Trophoblast cell (in vitro differentiated cells and primary cell): ENCODE measurements at regions not wholly inside any gene's neighbourhood (a gene's known extent, or its start where the extent isn't known, plus 50 kb on each side); places are given as distances from the start of the nearest gene placed in this dataset.

Experiments used
- DNase-seq, 2 donors: peaks; one replicate each; pipeline ENCODE4 v3.0.0-alpha.2; 2016
- H2AFZ ChIP-seq: 2 replicates; pipeline ENCODE4 v1.6.1; 2013; ENCODE audit warnings: low read length, moderate library complexity, mild to moderate bottlenecking; ENCODE audit not compliant: insufficient read depth, poor library complexity
- H2AK5ac ChIP-seq: 2 replicates; pipeline ENCODE4 v1.6.1; 2013; ENCODE audit warnings: mild to moderate bottlenecking, low read length
- H2BK120ac ChIP-seq: 2 replicates; pipeline ENCODE4 v1.6.1; 2013; ENCODE audit warnings: low read length, mild to moderate bottlenecking, moderate library complexity; ENCODE audit not compliant: insufficient read depth, poor library complexity
- H2BK12ac ChIP-seq: 2 replicates; pipeline ENCODE4 v1.6.1; 2013; ENCODE audit warnings: mild to moderate bottlenecking, low read length, moderate library complexity
- H2BK5ac ChIP-seq: 2 replicates; pipeline ENCODE4 v1.6.1; 2013; ENCODE audit warnings: low read length, low read depth, moderate library complexity, mild to moderate bottlenecking; ENCODE audit not compliant: poor library complexity
- H3K14ac ChIP-seq: 2 replicates; pipeline ENCODE4 v1.6.1; 2013; ENCODE audit warnings: mild to moderate bottlenecking, low read length
- H3K18ac ChIP-seq: 2 replicates; pipeline ENCODE4 v1.6.1; 2013; ENCODE audit warnings: mild to moderate bottlenecking, low read length
- H3K23ac ChIP-seq: 2 replicates; pipeline ENCODE4 v1.6.1; 2013; ENCODE audit warnings: low read length
- H3K27ac ChIP-seq: 2 replicates; pipeline ENCODE4 v1.5.1; 2013; ENCODE audit warnings: low read depth, mild to moderate bottlenecking, inconsistent platforms, low read length, moderate library complexity
- H3K27me3 ChIP-seq: 2 replicates; pipeline ENCODE4 v1.6.1; 2013; ENCODE audit warnings: inconsistent platforms, mild to moderate bottlenecking, low read length, moderate library complexity; ENCODE audit not compliant: insufficient read depth
- H3K36me3 ChIP-seq, 2 experiments: 1 replicate in 1 of 2; 2 replicates in 1 of 2; pipeline ENCODE4 v1.6.1; 2013; ENCODE audit warnings: low read length in 2 of 2, mild to moderate bottlenecking in 2 of 2, moderate library complexity in 1 of 2; ENCODE audit not compliant: insufficient read depth in 2 of 2, control insufficient read depth in 1 of 2
- H3K4ac ChIP-seq: 2 replicates; pipeline ENCODE4 v1.6.1; 2013; ENCODE audit warnings: low read depth, mild to moderate bottlenecking, low read length, moderate library complexity
- H3K4me1 ChIP-seq, 2 experiments: 1 replicate in 1 of 2; 2 replicates in 1 of 2; pipeline ENCODE4 v1.6.1; 2013; ENCODE audit warnings: low read length in 2 of 2, mild to moderate bottlenecking in 2 of 2, moderate library complexity in 1 of 2; ENCODE audit not compliant: insufficient read depth in 2 of 2, control insufficient read depth in 1 of 2
- H3K4me2 ChIP-seq: 2 replicates; pipeline ENCODE4 v1.6.1; 2013; ENCODE audit warnings: inconsistent platforms, mild to moderate bottlenecking, low read length, moderate library complexity
- H3K4me3 ChIP-seq: 2 replicates; pipeline ENCODE4 v1.5.1; 2013; ENCODE audit warnings: mild to moderate bottlenecking, low read depth, low read length, inconsistent platforms
- H3K79me1 ChIP-seq: one replicate; pipeline ENCODE4 v1.6.1; 2013; ENCODE audit warnings: low read length
- H3K79me2 ChIP-seq: 2 replicates; pipeline ENCODE4 v1.6.1; 2013; ENCODE audit warnings: low read length, mild to moderate bottlenecking; ENCODE audit not compliant: control insufficient read depth, insufficient read depth, poor library complexity
- H3K9ac ChIP-seq: 2 replicates; pipeline ENCODE4 v1.6.1; 2013; ENCODE audit warnings: mild to moderate bottlenecking, low read length
- H3K9me3 ChIP-seq: 2 replicates; pipeline ENCODE4 v1.6.1; 2013; ENCODE audit warnings: low read depth, mild to moderate bottlenecking, control low read depth, inconsistent platforms, low read length; ENCODE audit not compliant: insufficient read depth
- H4K12ac ChIP-seq: 2 replicates; pipeline ENCODE4 v1.6.1; 2013; ENCODE audit warnings: low read depth, mild to moderate bottlenecking, low read length, moderate library complexity
- H4K8ac ChIP-seq: 2 replicates; pipeline ENCODE4 v1.6.1; 2013; ENCODE audit warnings: low read depth, mild to moderate bottlenecking, low read length, moderate library complexity
- H4K91ac ChIP-seq: one replicate; pipeline ENCODE4 v1.6.1; 2013; ENCODE audit warnings: low read depth, mild to moderate bottlenecking, low read length, moderate library complexity
- WGBS: extraction: QIAGEN DNeasy Blood & Tissue Kit; methylation state at CpG from one replicate; pipeline ENCODE4 v1.1.7; 2013; ENCODE audit warnings: missing lambda C conversion rate; ENCODE audit not compliant: insufficient read length, insufficient coverage; ENCODE audit errors: extremely low coverage; 5-methylcytosine and 5-hydroxymethylcytosine counted together

DNA sequence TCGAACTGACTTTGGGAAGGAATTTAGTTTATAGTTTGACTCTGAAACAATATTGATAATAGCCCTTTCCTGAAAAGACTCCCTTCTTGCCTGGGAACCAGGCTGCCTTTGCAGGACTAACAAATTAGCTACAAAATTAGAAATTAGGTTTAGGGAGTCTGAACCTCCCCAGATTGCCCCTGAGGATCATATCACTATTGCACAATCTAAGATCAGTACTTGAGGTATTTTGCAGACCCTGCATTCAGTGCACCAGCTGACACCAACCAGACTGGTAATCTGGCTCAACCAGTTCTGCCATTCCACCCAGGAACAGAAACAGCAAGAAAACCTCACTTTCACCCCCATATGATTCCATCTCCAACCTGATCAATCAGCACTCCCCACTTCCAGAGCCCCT is 131.8 kb upstream of the GALNT5 start:
- no peak for DNase-seq
- Histone ChIP-seq H4K8ac (no peak overlapping the region), H3K4ac (no peak overlapping the region)

DNA sequence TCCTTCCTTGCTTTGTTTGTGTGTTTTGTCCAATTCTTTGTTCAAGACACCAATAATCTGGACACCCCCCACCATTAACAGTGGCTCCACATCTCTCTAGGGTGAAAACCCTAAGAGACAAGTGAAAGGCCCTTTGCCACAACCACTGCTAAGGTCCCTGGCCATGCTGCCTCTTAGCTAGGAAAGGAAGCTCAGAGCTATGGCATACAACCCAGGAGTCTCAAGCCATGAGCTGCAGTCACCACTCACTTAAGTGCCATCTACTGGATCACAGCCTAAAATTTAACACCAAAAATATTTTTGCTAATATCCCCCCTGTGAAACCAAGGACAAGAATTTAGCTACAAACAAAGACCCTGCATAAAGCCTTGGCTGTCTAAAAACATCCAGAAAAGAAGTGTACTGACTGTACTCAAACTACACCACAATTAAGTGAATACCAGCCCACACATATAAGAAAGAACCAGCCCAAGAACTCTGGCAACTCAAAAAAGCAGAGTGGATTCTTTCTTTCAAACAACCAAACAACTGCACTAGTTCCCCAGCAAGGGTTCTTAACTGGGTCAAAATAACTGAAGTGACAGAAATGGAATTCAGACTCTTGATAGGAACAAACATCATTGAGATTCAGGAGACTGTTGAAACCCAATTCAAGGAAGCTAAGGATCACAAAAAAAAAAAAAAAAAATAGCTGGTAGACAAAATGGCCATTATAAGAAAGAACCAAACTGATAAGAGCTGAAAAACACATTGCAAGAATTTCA is 130.1 kb upstream of the GALNT5 start:
- Histone ChIP-seq H4K91ac (no peak overlapping the region), H3K79me2 (peaks cover 2% of the 10 kb centered on the region), H3K27me3 (no peaks in the 10 kb centered on the region), H2AK5ac (no peak overlapping the region), H3K4me2 (no peak overlapping the region), H3K9me3 (no peaks in the 10 kb centered on the region), H3K4me3 (no peak overlapping the region), H3K14ac (no peak overlapping the region), H4K12ac (no peak overlapping the region), H3K18ac (no peak overlapping the region), H2AFZ (no peak overlapping the region), H3K9ac (no peak overlapping the region), H3K79me1 (no peaks in the 10 kb centered on the region), H3K27ac (no peak overlapping the region), H2BK120ac (no peak overlapping the region), H4K8ac (no peak overlapping the region), H3K23ac (no peak overlapping the region), H3K4me1 (peaks cover 11 to 18% of the 10 kb centered on the region in 2 experiments), H2BK12ac (no peak overlapping the region), H3K36me3 (no peaks in the 10 kb centered on the region), H3K4ac (no peak overlapping the region), H2BK5ac (no peak overlapping the region)
- no peak for DNase-seq

More for the DNA sequence above, 131.8 kb upstream of the GALNT5 start:
- Histone ChIP-seq H3K23ac (no peak overlapping the region), H3K9me3 (no peaks in the 10 kb centered on the region), H3K4me2 (no peak overlapping the region), H3K4me1 (peaks cover 11 to 18% of the 10 kb centered on the region in 2 experiments), H3K9ac (no peak overlapping the region), H2AFZ (no peak overlapping the region), H4K12ac (no peak overlapping the region), H3K27ac (peak overlapping the region; percentile 8), H3K79me2 (peaks cover 2% of the 10 kb centered on the region), H3K4me3 (no peak overlapping the region), H3K79me1 (no peaks in the 10 kb centered on the region), H2BK12ac (no peak overlapping the region), H2BK120ac (no peak overlapping the region), H3K18ac (no peak overlapping the region), H3K14ac (no peak overlapping the region), H3K36me3 (no peaks in the 10 kb centered on the region), H2BK5ac (no peak overlapping the region), H3K27me3 (no peaks in the 10 kb centered on the region), H4K91ac (no peak overlapping the region), H2AK5ac (no peak overlapping the region)
- WGBS: no CpG with 5 or more reads among the region's 1 CpG

DNA sequence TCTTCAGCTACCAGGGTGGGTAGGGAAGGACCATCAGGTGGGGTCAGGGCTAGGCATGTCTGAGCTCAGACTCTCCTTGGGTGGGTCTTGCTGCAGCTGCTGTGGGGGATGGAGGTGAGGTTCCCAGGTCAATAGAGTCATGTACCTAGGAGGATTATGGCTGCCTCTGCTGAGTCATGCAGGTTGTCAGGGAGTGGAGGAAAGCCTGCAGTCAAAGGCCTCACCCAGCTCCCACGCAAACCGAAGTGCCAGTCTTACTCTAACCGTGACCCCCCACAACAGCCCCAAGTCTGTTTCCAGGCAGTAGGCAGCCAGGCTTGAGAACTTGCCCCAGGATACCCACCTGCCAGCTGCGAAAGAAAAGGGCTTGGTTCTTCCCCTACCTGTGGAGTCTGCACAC is 113.6 kb upstream of the GALNT5 start:
- Histone ChIP-seq H2AFZ (no peak overlapping the region), H3K4ac (no peak overlapping the region), H3K27ac (no peak overlapping the region), H3K36me3 (no peaks in the 10 kb centered on the region), H3K4me1 (no peaks in the 10 kb centered on the region), H3K4me2 (no peak overlapping the region), H2AK5ac (no peak overlapping the region), H3K23ac (no peak overlapping the region), H2BK5ac (no peak overlapping the region), H3K9me3 (no peaks in the 10 kb centered on the region), H3K9ac (no peak overlapping the region), H2BK120ac (no peak overlapping the region), H3K79me2 (no peaks in the 10 kb centered on the region), H4K8ac (no peak overlapping the region), H2BK12ac (no peak overlapping the region), H3K27me3 (no peaks in the 10 kb centered on the region), H3K79me1 (no peaks in the 10 kb centered on the region), H3K14ac (no peak overlapping the region), H3K18ac (no peak overlapping the region), H4K12ac (no peak overlapping the region), H3K4me3 (peak overlapping the region; percentile 20), H4K91ac (no peak overlapping the region)
- no CpG with 5 or more reads among the region's 4 CpGs for WGBS
- DNase-seq: no peak

- H3K79me1 ChIP-seq: no peaks in the 10 kb centered on the region
- H3K4me3 ChIP-seq: no peak overlapping the region
- no peaks in the 10 kb centered on the region for H3K9me3 ChIP-seq
- no peak for DNase-seq
- no peaks in the 10 kb centered on the region for H3K36me3 ChIP-seq
- no peak overlapping the region for H3K23ac ChIP-seq
- no peak overlapping the region for H2AFZ ChIP-seq
- no CpG with 5 or more reads among the region's 2 CpGs for WGBS
- no peaks in the 10 kb centered on the region for H3K79me2 ChIP-seq
- no peak overlapping the region for H3K14ac ChIP-seq
- no peak overlapping the region for H3K4ac ChIP-seq
- H2BK120ac ChIP-seq: no peak overlapping the region
- H4K12ac ChIP-seq: no peak overlapping the region
- H4K91ac ChIP-seq: no peak overlapping the region
- H3K27me3 ChIP-seq: no peaks in the 10 kb centered on the region
- H3K18ac ChIP-seq: no peak overlapping the region
- H3K27ac ChIP-seq: no peak overlapping the region
- H2BK12ac ChIP-seq: no peak overlapping the region
- no peak overlapping the region for H4K8ac ChIP-seq
- H3K4me1 ChIP-seq: no peaks in the 10 kb centered on the region
- no peak overlapping the region for H2AK5ac ChIP-seq
- no peak overlapping the region for H2BK5ac ChIP-seq
- H3K4me2 ChIP-seq: no peak overlapping the region
- no peak overlapping the region for H3K9ac ChIP-seq
Measured at GRCh38 chr2:157149270-157149669, 108.2 kb upstream of the GALNT5 start.
